CD4-positive, alpha-beta T cell treated with Interleukin-15 for 1 hour (primary cell): ENCODE measurements at regions not wholly inside any gene's neighbourhood (a gene's known extent, or its start where the extent isn't known, plus 50 kb on each side); places are given as distances from the start of the nearest gene placed in this dataset.

Experiments used
- DNase-seq: peaks from one replicate; pipeline ENCODE4 v3.0.0-alpha.2; 2020

DNA sequence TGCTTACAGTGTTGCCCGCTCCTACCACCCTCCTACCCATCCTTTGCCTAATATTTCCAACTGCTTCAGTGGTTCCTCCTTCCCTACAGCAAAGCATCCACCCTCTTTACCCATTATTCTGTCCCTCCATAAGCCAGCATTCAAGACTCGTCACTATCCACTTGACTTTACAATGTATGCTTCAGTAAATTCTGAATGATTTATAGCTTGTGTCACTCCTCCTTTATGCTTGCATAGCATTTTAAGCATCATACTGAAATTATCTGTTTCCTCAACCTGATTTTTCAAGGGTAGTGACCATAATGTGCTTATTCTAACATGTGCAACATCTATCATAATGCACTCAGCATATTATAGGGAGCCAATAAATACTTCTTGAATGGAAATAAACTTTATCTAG lies 365.5 kb downstream of the RAB28 start:
- DNase-seq = no peak

GRCh38 chr4:13117185-13117584 lies 367.0 kb downstream of the RAB28 start:
- no peak for DNase-seq

- DNase-seq = no peak
Observed at GRCh38 chr4:13112030-13112429, 372.1 kb downstream of the RAB28 start.

GRCh38 chr4:13109536-13109935 lies 374.6 kb downstream of the RAB28 start:
- no peak for DNase-seq

GRCh38 chr4:13108096-13108495 lies 376.0 kb downstream of the RAB28 start:
- no peak for DNase-seq

- DNase-seq = no peak
Observed at GRCh38 chr4:13103382-13104015, 380.6 kb downstream of the RAB28 start.

- no peak for DNase-seq
Observed at GRCh38 chr4:13102092-13102742, 381.9 kb downstream of the RAB28 start.

GRCh38 chr4:13097971-13098370 lies 386.2 kb downstream of the RAB28 start:
- no peak for DNase-seq

DNA sequence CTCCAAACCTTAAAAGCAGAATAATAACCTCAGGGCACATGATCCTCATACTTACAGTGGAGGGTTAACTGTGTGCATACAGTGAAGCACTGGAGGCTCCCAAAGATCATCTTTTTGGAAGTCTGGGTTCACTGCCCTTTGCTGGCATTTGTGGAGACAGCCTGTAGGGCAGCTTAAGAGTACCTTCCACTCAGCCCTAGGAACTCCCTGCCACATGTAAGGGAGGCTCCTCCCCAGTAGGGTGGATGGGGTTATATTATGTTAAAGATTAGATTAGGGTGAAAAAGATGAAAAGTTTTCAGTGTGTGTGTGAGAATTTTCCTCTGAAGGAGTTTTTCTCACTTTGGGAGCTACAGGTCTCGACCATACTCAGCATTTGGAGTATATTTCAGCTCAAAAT lies 388.4 kb downstream of the RAB28 start:
- DNase-seq = no peak

- no peak for DNase-seq
Observed at GRCh38 chr4:13093170-13093569, 391.0 kb downstream of the RAB28 start.

- DNase-seq = no peak
Observed at GRCh38 chr4:13092702-13093101, 391.4 kb downstream of the RAB28 start.

DNA sequence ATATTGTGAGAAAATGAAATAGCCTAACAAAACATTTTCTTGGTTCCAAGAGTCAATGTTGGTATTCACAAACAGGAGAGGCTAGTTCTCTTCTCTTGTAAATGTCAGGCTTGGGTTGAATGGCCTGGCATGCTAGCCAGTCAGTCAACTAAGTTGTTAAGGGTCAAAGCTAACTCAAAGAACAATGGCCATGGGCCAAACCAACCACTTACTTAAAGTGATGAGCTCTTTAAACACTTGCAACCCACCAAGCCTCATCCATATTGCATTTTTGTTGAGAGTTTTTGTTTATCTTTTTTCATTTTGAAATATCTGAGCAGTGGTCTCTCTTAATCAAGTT lies 394.5 kb downstream of the RAB28 start:
- DNase-seq = no peak

DNA sequence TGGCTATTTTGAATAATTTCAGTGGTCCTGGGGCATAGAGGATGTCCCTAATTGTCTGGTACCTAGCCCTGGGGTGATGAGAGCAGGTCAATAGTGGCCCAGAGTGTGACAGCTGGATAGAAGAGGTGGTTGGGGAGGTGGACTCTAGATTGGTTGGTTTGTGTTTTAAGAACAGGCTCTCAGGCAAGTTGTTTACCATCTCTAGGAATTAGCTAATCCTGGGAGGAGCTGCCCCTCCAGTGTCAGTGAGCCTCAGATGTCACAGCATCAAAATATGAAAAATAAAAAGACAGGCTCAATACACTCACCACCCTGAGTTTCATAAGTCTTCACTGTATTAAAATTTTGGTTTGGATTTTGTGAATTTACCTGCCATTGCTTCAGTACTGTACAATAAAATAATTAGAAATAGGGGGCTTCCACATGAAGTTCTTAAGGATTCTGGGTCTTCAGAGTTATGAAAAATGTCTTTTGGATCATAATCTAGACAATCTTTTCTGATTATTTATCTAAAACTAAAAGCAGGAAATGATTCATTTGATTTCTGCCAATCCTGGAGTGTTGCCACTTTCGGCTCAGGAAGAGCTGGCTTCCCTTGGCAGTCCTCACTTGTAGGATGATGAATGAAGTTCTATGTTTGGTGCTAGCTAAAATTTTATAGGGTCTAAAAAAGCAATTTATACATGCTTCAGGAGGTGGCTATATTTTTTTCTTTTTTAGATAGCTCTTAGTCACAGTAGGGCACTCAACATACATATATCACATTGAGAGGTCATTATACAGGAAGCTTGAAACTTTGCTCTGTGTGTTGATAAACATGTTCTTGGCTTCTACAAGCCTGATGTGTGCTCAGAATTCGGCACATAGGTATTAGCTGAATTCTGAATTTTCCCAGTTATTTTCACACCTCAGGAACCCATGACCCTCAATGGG lies 395.1 kb downstream of the RAB28 start:
- DNase-seq = no peak

DNA sequence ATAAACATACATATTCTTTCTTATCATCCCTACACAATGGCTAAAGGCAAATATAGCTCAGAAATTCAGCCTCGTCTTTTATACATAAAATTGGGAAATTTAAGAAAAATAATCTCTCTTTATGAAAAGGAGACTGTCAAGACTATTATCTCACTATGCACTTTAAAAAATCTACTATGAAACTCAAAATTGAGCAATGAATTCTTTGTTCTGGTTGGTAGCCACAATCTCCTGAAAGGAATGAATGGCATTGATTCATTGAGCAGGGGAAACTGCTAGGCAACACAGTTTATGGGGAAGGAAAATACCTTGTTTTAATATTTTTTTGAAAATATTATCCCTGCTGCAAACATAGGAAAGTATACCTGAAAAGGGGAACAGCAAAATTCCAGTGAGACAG lies 397.1 kb downstream of the RAB28 start:
- DNase-seq = no peak

GRCh38 chr4:13084210-13084609 lies 399.9 kb downstream of the RAB28 start:
- DNase-seq = no peak

DNA sequence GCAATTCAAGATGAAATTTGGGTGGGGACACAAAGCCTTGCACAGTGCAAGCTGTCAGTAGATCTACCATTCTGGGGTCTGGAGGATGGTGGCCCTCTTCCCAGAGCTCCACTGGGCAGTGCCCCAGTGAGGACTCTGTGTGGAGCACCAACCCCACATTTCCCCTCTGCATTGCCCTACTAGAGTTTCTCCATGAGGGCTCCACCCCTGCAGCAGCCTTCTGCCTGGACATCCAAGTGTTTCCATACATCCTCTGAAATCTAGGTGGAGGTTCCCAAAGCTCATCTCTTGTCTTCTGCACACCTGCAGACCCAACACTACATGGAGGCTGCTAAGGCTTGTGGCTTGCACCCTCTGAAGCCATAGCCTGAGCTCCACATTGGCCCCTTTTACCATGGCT lies 402.3 kb downstream of the RAB28 start:
- DNase-seq = no peak

DNA sequence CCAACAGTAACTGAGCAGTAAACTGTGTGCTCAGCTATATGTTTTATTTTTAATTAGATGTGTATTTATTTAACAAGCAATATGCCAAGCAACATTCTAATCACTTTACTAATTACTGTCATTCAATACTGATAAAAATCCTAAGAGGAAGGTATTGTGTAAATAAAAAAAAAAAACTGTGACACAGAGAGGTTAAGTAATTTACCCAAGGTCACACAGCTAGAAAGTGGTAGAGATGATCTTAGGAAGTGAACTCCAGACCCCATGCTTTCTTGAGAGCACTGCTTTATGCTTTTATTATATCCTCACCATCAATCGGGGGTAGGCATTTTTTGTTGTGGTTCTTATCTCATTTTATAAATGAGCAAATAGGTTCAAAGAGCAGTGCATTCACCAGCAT lies 417.1 kb downstream of the RAB28 start:
- no peak for DNase-seq

DNA sequence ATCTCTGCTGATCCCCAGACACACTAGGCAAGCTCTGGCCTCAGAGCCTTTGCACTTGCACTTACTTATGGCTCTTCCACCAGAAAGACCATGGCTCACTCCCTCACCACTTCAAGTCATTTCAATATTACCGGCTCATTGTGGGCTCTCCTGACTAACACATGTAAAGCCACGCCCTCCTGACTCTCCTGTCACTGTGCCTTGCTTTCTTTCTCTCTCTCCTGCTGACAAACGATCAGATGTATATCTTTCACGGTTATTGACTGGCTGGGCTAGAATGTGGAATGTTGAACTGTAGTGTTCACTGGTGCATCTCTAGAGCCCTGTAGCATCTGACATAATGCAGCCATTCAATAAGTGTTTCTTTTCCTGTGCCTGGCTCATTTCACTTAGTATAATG lies 425.1 kb downstream of the RAB28 start:
- no peak for DNase-seq

DNA sequence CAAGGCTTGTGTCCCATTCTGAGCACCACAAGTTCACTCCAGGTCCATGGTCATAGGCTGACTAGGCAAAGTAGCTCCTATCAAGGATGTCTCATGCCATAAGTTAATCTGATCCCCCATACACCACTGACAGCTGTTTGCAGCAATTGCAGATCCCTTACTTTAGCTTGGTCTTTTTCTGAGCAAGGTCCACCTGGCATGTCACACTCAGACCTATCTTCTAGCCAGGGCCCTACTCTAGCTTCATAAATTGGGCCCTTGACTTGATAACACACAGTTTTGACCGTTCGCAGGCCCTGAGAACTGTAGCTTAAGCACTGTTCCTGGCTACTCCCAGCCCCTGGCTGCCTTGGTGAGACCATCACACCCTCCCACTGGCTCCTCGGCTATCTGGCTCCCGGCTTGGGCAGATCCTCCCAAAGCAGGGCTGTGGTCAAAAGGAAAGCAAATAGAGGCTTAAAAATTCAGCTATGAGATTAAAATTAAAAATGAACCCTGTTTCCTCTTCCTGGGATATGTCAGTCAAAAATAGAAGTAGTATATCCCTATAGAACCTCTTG lies 427.4 kb downstream of the RAB28 start:
- no peak for DNase-seq

- no peak for DNase-seq
Observed at GRCh38 chr4:13054420-13054970, 429.6 kb downstream of the RAB28 start.

GRCh38 chr4:13047591-13047990 lies 436.5 kb downstream of the RAB28 start:
- DNase-seq = no peak

DNA sequence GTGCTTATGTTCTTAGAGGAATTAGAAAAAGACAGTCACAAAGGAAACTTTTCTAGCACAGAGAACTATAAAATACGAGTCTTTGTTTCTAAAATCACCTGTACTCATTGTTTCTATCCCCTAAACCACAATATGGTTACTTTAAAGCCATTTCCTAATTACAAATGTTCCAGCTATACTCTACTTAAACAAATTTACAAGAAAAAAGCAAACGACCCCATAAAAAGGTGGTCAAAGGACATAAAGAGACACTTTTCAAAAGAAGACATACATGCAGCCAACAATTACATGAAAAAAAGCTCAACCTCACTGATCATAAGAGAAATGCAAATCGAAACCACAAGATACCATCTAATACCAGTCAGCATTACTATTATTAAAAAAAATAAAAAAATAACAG lies 447.3 kb downstream of the RAB28 start:
- DNase-seq = no peak

- no peak for DNase-seq
Observed at GRCh38 chr4:13032936-13033335, 451.2 kb downstream of the RAB28 start.
